Body of pancreas (tissue), 4 donors: ENCODE measurements at regions not wholly inside any gene's neighbourhood (a gene's known extent, or its start where the extent isn't known, plus 50 kb on each side); places are given as distances from the start of the nearest gene placed in this dataset.

Source experiments
- ATAC-seq: fragments of 150-250 bp; one replicate; pipeline ENCODE4 v1.9.1; 2016
- DNase-seq, 4 donors: peaks; one replicate each; pipeline ENCODE4 v3.0.0-alpha.2; 2019
- H3K27ac ChIP-seq, 4 donors: fragments of 200-600 bp; sonication (generic); 1 replicate in 3 of 4; 2 replicates in 1 of 4; pipeline versions ENCODE4 v1.5.1 to v1.6.1; 2016 to 2019; ENCODE audit warnings: mild to moderate bottlenecking in 1 of 4, mixed read lengths in 1 of 4, moderate library complexity in 1 of 4
- H3K27me3 ChIP-seq, 2 donors: fragments of 200-600 bp; sonication (generic); one replicate each; pipeline ENCODE4 v1.6.0; 2016; ENCODE audit warnings: mild to moderate bottlenecking in 1 of 2
- H3K36me3 ChIP-seq, 2 donors: fragments of 200-600 bp; sonication (generic); replicated peaks in 1 of 2; 2 replicates each; pipeline ENCODE4 v1.5.1; 2016; ENCODE audit warnings: low read depth in 2 of 2; ENCODE audit not compliant: insufficient read depth in 1 of 2
- H3K4me1 ChIP-seq: fragments of 200-600 bp; sonication (generic); one replicate; pipeline ENCODE4 v1.6.0; 2016
- H3K4me3 ChIP-seq, 2 donors: fragments of 200-600 bp; sonication (generic); 1 replicate in 1 of 2; 2 replicates in 1 of 2; pipeline ENCODE4 v1.5.1; 2016 to 2019
- H3K9me3 ChIP-seq, 3 donors: fragments of 200-600 bp; sonication (generic); 1 replicate in 2 of 3; 2 replicates in 1 of 3; pipeline ENCODE4 v1.5.1; 2016
- POLR2A ChIP-seq, 3 donors: fragments of 450-650 bp; IDR thresholded peaks; one replicate each; pipeline ENCODE4 v1.6.1; 2016; ENCODE audit warnings: antibody characterized with exemption in 3 of 3, mild to moderate bottlenecking in 2 of 3
- WGBS, 2 donors: methylation state at CpG; one replicate each; pipeline ENCODE4 v1.1.5; 2017; 5-methylcytosine and 5-hydroxymethylcytosine counted together
- intact Hi-C: fragments of 100-400 bp; cut with DNase I; formaldehyde crosslinking; loops from one replicate; pipeline ENCODE4 v1.15.1; 2023
- TF ChIP-seq, protein P1 (sequence below), 7 experiments: fragments of 450-650 bp in 4 of 7; fragments of 200-600 bp in 3 of 7; sonication (generic) in 3 of 7; IDR thresholded peaks; one replicate each; pipeline ENCODE4 v1.5.1; 2016 to 2019; ENCODE audit warnings: antibody characterized with exemption in 7 of 7

DNA sequence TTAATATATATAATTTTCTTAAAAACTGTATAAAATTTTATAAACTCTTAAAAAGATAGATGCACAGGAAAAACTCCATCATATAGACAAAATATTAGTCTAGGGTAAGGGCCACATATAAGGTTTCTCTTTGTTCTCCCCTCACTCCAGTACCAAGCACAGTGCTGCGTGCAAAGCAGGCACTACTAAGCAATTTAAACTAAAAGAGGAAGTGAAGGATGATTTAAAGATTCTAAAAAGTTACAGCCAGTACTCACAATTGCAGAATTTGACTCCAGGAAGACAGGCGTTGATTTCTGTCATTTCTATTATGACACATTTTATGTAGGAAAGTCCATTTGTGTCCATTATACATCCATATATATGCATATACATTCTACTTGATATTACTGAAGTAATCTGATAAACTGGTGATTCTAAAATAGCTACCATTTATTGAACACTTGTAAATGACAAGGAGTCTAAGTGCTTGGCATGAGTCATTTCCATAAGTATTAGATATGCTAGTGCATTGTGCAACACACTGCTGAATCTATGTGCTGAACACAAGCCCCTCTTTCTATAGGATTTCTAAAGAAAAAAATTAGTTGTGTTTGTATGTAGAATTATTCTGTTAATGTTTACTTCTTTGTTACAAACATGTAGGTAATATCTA is 785.5 kb upstream of the ARRDC4 start:
- no peaks in the 10 kb centered on the region for H3K4me1 ChIP-seq
- intact Hi-C loops = no loop called here
- DNase-seq (no peak), ATAC-seq (no peak)
- H3K27ac ChIP-seq = no peak overlapping the region
- WGBS, 2 donors = 47 to 78% methylated on average over 2 of the region's 2 CpGs
- TF ChIP-seq, protein P1, sequence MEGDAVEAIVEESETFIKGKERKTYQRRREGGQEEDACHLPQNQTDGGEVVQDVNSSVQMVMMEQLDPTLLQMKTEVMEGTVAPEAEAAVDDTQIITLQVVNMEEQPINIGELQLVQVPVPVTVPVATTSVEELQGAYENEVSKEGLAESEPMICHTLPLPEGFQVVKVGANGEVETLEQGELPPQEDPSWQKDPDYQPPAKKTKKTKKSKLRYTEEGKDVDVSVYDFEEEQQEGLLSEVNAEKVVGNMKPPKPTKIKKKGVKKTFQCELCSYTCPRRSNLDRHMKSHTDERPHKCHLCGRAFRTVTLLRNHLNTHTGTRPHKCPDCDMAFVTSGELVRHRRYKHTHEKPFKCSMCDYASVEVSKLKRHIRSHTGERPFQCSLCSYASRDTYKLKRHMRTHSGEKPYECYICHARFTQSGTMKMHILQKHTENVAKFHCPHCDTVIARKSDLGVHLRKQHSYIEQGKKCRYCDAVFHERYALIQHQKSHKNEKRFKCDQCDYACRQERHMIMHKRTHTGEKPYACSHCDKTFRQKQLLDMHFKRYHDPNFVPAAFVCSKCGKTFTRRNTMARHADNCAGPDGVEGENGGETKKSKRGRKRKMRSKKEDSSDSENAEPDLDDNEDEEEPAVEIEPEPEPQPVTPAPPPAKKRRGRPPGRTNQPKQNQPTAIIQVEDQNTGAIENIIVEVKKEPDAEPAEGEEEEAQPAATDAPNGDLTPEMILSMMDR (IDR thresholded peaks at IDR 0.05) = no peak
- TF ChIP-seq POLR2A (IDR thresholded peaks at IDR 0.05) = no peak
- no peaks in the 10 kb centered on the region for H3K27me3 ChIP-seq
- no peaks in the 10 kb centered on the region for H3K36me3 ChIP-seq
- no peaks in the 10 kb centered on the region for H3K9me3 ChIP-seq
- H3K4me3 ChIP-seq = no peak overlapping the region

DNA sequence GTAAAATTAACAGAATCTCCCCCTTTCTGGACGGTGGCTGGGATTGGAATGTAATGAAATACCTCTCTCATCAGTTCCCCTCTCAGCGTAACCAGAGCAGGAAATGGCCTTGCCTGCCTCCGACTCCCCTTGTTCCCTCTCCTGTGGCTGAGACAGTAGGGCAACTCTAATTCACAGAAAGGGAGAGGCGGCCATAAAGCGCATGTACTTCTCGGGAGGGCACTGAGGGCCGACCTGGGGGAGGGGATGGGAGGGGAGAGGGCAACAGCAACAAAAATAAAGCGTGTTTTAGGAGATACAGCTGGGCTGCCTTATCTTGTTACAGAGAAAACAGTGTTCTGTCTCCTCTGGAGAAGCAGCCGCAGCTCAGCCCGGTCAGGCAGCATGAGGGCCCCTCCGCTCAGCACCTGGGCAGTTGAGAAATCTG is 783.3 kb upstream of the ARRDC4 start:
- TF ChIP-seq, protein P1 (IDR thresholded peaks at IDR 0.05) = no peak
- no peak for TF ChIP-seq POLR2A (IDR thresholded peaks at IDR 0.05)
- intact Hi-C loops = no loop called here
- Histone ChIP-seq H3K4me1 (no peaks in the 10 kb centered on the region), H3K27ac (no peak overlapping the region), H3K4me3 (no peak overlapping the region), H3K9me3 (no peaks in the 10 kb centered on the region), H3K36me3 (no peaks in the 10 kb centered on the region), H3K27me3 (no peaks in the 10 kb centered on the region)
- DNase-seq (no peak), ATAC-seq (no peak)
- WGBS, 2 donors = 8 to 13% methylated on average over 10 to 11 of the region's 11 CpGs

DNA sequence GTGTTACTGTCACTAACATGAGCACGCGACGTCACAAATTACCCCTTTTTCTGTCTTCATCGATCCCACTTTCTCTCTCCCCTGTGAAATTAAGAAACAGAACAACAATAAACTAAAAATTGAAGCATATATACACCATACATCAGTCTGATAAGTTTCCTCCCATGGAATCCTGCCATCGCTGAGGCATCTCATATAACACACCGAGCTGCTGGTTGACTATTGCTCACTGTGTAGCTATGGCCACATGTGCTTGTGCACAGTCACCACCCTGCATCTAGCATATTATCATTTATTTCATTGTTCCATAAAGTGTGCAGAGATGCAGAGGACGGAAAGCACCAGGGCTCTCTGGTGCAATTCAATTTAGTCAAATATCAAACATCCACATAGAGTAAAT is 777.9 kb upstream of the ARRDC4 start:
- DNase-seq (no peak), ATAC-seq (no peak)
- H3K9me3 ChIP-seq = no peaks in the 10 kb centered on the region
- no peaks in the 10 kb centered on the region for H3K4me1 ChIP-seq
- H3K36me3 ChIP-seq = no peaks in the 10 kb centered on the region
- H3K27me3 ChIP-seq = no peaks in the 10 kb centered on the region
- H3K4me3 ChIP-seq = no peak overlapping the region
- H3K27ac ChIP-seq = no peak overlapping the region
- intact Hi-C loops = no loop called here
- WGBS, 2 donors = 84 to 86% methylated on average over 7 of the region's 7 CpGs
- TF ChIP-seq POLR2A (IDR thresholded peaks at IDR 0.05) = no peak
- TF ChIP-seq, protein P1 (IDR thresholded peaks at IDR 0.05) = no peak

DNA sequence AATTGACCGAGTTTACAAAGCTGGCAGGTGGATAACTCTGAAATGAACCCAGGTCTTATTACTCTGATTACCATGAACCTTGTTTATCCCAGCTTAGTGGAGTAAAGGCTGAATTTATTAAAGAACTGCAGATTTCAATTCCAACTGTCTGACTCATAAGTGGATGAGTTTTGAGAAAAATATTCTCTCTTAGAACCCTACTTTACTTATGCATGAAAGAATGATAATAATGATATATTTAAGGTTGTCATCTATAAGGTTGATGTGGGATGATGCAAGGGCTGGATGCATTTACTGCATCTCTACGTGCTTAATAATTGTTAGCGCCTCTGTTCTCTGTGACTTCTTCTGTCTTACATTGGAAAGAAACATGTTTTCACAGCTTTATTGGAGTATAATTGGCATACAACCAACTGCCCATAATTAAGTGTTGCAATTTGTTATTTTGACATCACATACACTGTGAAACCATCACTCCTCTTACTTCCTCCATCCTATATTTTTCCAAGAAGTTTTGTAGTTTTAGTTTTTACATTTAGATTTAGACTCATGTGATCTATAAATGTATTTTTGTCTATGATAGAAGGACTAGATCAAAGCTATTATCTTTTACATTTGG is 771.2 kb upstream of the ARRDC4 start:
- H3K4me3 ChIP-seq = no peak overlapping the region
- no peaks in the 10 kb centered on the region for H3K27me3 ChIP-seq
- DNase-seq (no peak), ATAC-seq (no peak)
- no peaks in the 10 kb centered on the region for H3K36me3 ChIP-seq
- WGBS, 2 donors = 70 to 81% methylated on average over 3 of the region's 3 CpGs
- H3K9me3 ChIP-seq = no peaks in the 10 kb centered on the region
- H3K4me1 ChIP-seq = no peaks in the 10 kb centered on the region
- TF ChIP-seq, protein P1 (IDR thresholded peaks at IDR 0.05) = no peak
- TF ChIP-seq POLR2A (IDR thresholded peaks at IDR 0.05) = no peak
- no peak overlapping the region for H3K27ac ChIP-seq
- intact Hi-C loops = no loop called here

DNA sequence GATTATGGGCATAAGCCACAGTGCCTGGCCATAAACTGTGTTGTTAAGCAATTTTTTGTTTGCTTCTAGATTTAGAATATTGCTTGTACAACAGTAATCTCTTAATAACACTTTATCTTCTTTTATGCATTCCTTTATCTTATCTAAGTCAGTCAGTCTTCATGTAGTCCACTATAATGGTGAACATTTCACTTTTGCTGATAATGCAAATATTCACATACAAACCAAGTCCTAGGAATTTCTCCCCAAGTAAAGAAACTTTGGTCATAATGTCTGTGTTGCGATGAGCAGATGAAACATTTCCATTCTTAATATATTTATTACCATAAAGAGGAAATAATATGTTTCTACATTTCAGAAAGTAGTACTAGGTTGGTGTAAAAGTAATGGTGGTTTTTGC is 765.8 kb upstream of the ARRDC4 start:
- no peaks in the 10 kb centered on the region for H3K27me3 ChIP-seq
- WGBS, 2 donors = 73 to 77% methylated on average over 1 of the region's 1 CpG
- DNase-seq (no peak), ATAC-seq (no peak)
- H3K27ac ChIP-seq = no peak overlapping the region
- H3K36me3 ChIP-seq = no peaks in the 10 kb centered on the region
- H3K4me3 ChIP-seq = no peak overlapping the region
- H3K9me3 ChIP-seq = no peaks in the 10 kb centered on the region
- TF ChIP-seq, protein P1 (IDR thresholded peaks at IDR 0.05) = no peak
- no peaks in the 10 kb centered on the region for H3K4me1 ChIP-seq
- intact Hi-C loops = no loop called here
